Aorta (tissue), 5 donors: ENCODE measurements at regions not wholly inside any gene's neighbourhood (a gene's known extent, or its start where the extent isn't known, plus 50 kb on each side); places are given as distances from the start of the nearest gene placed in this dataset.

ENCODE experiments used
- ATAC-seq: fragments of 200-7000 bp; cut with Tn5 transposase; one replicate; pipeline ENCODE4 v1.9.1; 2022; ENCODE audit warnings: moderate library complexity; ENCODE audit not compliant: low FRiP score
- DNase-seq, 2 donors: peaks; one replicate each; pipeline ENCODE4 v3.0.0-alpha.2; 2020
- H3K27ac ChIP-seq, 2 donors: one replicate each; pipeline ENCODE4 v1.5.1; 2013; ENCODE audit warnings: low read length in 2 of 2, mild to moderate bottlenecking in 2 of 2, moderate library complexity in 2 of 2, control low read depth in 1 of 2, inconsistent platforms in 1 of 2, low read depth in 1 of 2
- H3K27me3 ChIP-seq, 2 donors: one replicate each; pipeline ENCODE4 v1.6.1; 2013; ENCODE audit warnings: control low read depth in 1 of 2, low read length in 1 of 2, mild to moderate bottlenecking in 1 of 2, moderate library complexity in 1 of 2; ENCODE audit not compliant: insufficient read depth in 2 of 2, control insufficient read depth in 1 of 2
- H3K36me3 ChIP-seq, 2 donors: one replicate each; pipeline ENCODE4 v1.6.1; 2013; ENCODE audit warnings: control low read depth in 1 of 2, low read length in 1 of 2, mild to moderate bottlenecking in 1 of 2; ENCODE audit not compliant: insufficient read depth in 2 of 2, control insufficient read depth in 1 of 2
- H3K4me1 ChIP-seq, 2 donors: one replicate each; pipeline ENCODE4 v1.6.1; 2013; ENCODE audit warnings: low read length in 2 of 2, control low read depth in 1 of 2, mild to moderate bottlenecking in 1 of 2, moderate library complexity in 1 of 2; ENCODE audit not compliant: insufficient read depth in 2 of 2, control insufficient read depth in 1 of 2
- H3K4me3 ChIP-seq, 2 donors: one replicate each; pipeline ENCODE4 v1.5.1; 2013; ENCODE audit warnings: low read length in 2 of 2, control low read depth in 1 of 2, mild to moderate bottlenecking in 1 of 2
- H3K9me3 ChIP-seq: one replicate; pipeline ENCODE4 v1.6.1; 2013; ENCODE audit warnings: mild to moderate bottlenecking, low read length; ENCODE audit not compliant: control insufficient read depth
- WGBS, 2 donors: extraction: QIAGEN DNeasy Blood & Tissue Kit; methylation state at CpG; one replicate each; pipeline ENCODE4 v1.1.7; 2013; 5-methylcytosine and 5-hydroxymethylcytosine counted together
- intact Hi-C, 2 donors: fragments of 100-400 bp; cut with DNase I; formaldehyde crosslinking; loops; one replicate each; pipeline versions ENCODE4 v1.14.2 to v1.15.0; 2022
- donor health status: healthy with polysubstance abuse.
- donor health status: Bipolar disorder and iron deficiency.
- donor health status: DM: no; HTN: no; CAD: no.
- donor health status: DM: no; HTN: no; CAD: no.
- donor health status: DM: yes; HTN: yes; CAD: no.

- H3K4me1 ChIP-seq = no peaks in the 10 kb centered on the region
- intact Hi-C loops = no loop called here
- no peak overlapping the region for H3K4me3 ChIP-seq
- no peak overlapping the region for H3K27ac ChIP-seq
- no peaks in the 10 kb centered on the region for H3K36me3 ChIP-seq
- no peaks in the 10 kb centered on the region for H3K9me3 ChIP-seq
- DNase-seq = no peak
- no peak for ATAC-seq
- 31 to 34% methylated on average over 3 of the region's 3 CpGs for WGBS, 2 donors
- H3K27me3 ChIP-seq = no peaks in the 10 kb centered on the region
These were observed 90.6 kb downstream of the ATP6V1G3 start for GRCh38 chr1:198449727-198450433.

DNA sequence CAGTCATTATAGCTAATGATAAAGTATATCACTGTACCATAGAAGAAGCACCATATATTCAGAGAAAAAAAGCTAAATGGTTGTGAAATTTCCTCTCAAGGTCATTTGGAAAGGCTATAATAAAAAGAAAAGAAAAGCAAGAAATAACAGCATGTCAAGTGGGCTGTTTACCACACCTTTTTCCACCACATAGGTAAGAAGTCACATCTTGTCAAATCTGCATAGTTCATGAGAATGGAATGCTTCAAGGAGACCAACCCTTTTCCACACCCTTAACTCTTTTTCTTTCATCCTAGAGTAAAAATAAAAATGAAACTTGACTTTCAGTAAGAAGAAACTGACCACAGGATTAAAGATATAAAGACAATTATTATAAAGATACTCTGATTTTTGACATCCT, 91.2 kb downstream of the ATP6V1G3 start:
- Histone ChIP-seq H3K27me3 (no peaks in the 10 kb centered on the region), H3K27ac (no peak overlapping the region), H3K36me3 (no peaks in the 10 kb centered on the region), H3K4me3 (no peak overlapping the region), H3K9me3 (no peaks in the 10 kb centered on the region), H3K4me1 (no peaks in the 10 kb centered on the region)
- intact Hi-C loops = no loop called here
- ATAC-seq (no peak), DNase-seq (no peak)

GRCh38 chr1:198447468-198447867, 93.0 kb downstream of the ATP6V1G3 start:
- H3K9me3 ChIP-seq = no peaks in the 10 kb centered on the region
- no peaks in the 10 kb centered on the region for H3K27me3 ChIP-seq
- no peak for DNase-seq
- WGBS, 2 donors = 89 to 91% methylated on average over 1 of the region's 1 CpG
- H3K27ac ChIP-seq = no peak overlapping the region
- no peak for ATAC-seq
- H3K4me3 ChIP-seq = no peak overlapping the region
- H3K4me1 ChIP-seq = no peaks in the 10 kb centered on the region
- intact Hi-C loops = no loop called here
- H3K36me3 ChIP-seq = no peaks in the 10 kb centered on the region

DNA sequence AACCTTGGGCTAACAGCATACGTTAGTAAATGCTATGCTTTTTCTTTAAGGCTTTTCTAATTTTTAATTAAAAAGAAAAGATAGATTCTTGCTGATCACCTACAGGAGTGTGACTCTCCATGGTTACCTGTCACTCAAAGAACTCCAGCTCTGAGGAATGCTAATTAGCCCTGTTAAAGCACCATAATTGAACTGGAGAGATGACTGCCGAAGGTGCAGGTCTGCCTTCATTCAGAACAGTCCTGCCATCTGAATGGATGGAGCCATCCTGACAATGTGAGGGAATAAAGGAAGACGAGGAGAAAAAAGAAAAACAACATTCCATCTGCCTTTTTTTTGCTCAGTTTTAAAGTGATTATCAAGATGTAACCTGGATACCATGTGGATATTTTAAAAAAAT, 94.6 kb downstream of the ATP6V1G3 start:
- H3K36me3 ChIP-seq = no peaks in the 10 kb centered on the region
- intact Hi-C loops = no loop called here
- H3K27ac ChIP-seq = no peak overlapping the region
- no peaks in the 10 kb centered on the region for H3K9me3 ChIP-seq
- no peak for ATAC-seq
- H3K4me3 ChIP-seq = no peak overlapping the region
- WGBS, 2 donors = 82 to 85% methylated on average over 3 of the region's 3 CpGs
- no peaks in the 10 kb centered on the region for H3K27me3 ChIP-seq
- no peak for DNase-seq
- H3K4me1 ChIP-seq = no peaks in the 10 kb centered on the region

- 11 to 19% methylated on average over 1 of the region's 1 CpG for WGBS, 2 donors
- intact Hi-C loops = no loop called here
- H3K27me3 ChIP-seq = no peaks in the 10 kb centered on the region
- no peaks in the 10 kb centered on the region for H3K36me3 ChIP-seq
- DNase-seq (no peak), ATAC-seq (no peak)
- H3K4me3 ChIP-seq = no peak overlapping the region
- no peaks in the 10 kb centered on the region for H3K9me3 ChIP-seq
- no peaks in the 10 kb centered on the region for H3K4me1 ChIP-seq
- no peak overlapping the region for H3K27ac ChIP-seq
These were observed 95.7 kb downstream of the ATP6V1G3 start for GRCh38 chr1:198444792-198445191.

DNA sequence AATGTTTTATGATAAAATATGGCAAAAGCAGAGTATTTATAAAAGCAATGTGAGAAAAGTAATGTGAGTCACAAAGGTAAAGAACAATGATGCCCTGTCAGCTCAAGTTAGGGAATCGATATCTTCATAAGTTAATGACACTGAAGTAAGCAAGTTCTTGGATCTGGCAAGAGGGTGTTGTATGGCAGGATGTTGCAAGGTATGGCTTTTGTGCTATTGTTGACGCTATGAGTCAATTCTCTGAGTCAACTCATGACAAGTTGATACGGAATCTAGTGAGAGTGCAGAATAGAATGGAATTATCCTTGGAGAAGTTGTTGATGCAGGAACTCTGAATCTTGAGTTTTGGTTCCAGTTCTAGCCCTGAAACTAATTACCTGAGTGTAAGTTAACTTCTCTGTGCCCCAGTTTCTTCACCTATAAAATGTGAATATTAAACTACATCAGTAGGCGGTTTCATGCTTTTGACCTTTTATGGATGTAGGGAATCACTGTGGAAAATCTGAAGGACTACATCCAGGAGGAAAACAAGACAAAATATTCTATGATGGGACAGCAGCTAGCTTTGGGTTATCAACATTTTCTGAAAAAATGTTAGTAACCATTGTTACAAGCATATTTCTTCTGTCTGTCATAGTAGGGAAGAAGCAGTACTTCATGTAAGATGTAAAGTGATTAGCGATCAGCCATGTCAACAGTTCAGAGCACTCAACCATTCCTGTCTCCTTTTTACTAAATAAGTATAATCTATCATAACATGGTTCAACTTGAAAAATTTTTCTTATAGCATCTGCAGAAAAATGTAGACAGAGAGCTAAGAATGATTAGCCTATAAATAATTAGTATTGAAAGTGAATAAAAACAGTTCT, 96.9 kb downstream of the ATP6V1G3 start:
- no peak for DNase-seq
- intact Hi-C loops = no loop called here
- no peak overlapping the region for H3K27ac ChIP-seq
- no peaks in the 10 kb centered on the region for H3K9me3 ChIP-seq
- H3K27me3 ChIP-seq = no peaks in the 10 kb centered on the region
- no peak overlapping the region for H3K4me3 ChIP-seq
- 87 to 91% methylated on average over 5 of the region's 5 CpGs for WGBS, 2 donors
- H3K36me3 ChIP-seq = no peaks in the 10 kb centered on the region
- no peaks in the 10 kb centered on the region for H3K4me1 ChIP-seq
- ATAC-seq = no peak

- H3K27me3 ChIP-seq = no peaks in the 10 kb centered on the region
- DNase-seq = no peak
- H3K36me3 ChIP-seq = no peaks in the 10 kb centered on the region
- no peak overlapping the region for H3K4me3 ChIP-seq
- H3K9me3 ChIP-seq = no peaks in the 10 kb centered on the region
- H3K4me1 ChIP-seq = no peaks in the 10 kb centered on the region
- no peak overlapping the region for H3K27ac ChIP-seq
- intact Hi-C loops = no loop called here
- 54 to 61% methylated on average over 6 of the region's 6 CpGs for WGBS, 2 donors
- no peak for ATAC-seq
These were observed 99.6 kb downstream of the ATP6V1G3 start for GRCh38 chr1:198440842-198441241.

DNA sequence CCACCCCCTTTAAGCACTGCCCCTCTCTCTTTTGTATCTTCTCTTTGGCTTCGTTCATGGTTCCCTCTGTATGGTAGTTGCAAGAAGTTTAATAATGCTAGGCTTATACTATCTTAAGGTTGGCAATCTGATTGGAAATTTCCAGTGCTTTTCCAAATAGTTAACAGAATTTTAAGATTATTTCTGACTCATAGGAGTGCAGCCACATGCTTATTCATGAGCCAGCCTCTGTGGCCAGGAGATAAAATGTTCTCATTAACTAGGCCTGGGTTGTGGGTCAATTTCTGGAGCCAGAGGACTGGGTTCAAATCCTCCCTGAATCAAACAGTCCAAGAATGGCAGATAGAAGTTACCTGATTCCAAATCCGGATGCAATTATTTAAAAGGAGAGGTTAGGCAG, 103.1 kb downstream of the ATP6V1G3 start:
- Histone ChIP-seq H3K27ac (no peak overlapping the region), H3K27me3 (no peaks in the 10 kb centered on the region), H3K4me1 (no peaks in the 10 kb centered on the region), H3K36me3 (no peaks in the 10 kb centered on the region), H3K9me3 (no peaks in the 10 kb centered on the region), H3K4me3 (no peak overlapping the region)
- no peak for DNase-seq
- intact Hi-C loops = no loop called here
- peak; percentile 38 for ATAC-seq
- WGBS, 2 donors = 54 to 56% methylated on average over 2 of the region's 2 CpGs

GRCh38 chr1:198436276-198436675, 104.2 kb downstream of the ATP6V1G3 start:
- no peaks in the 10 kb centered on the region for H3K36me3 ChIP-seq
- ATAC-seq = no peak
- intact Hi-C loops = no loop called here
- no peak overlapping the region for H3K4me3 ChIP-seq
- H3K27me3 ChIP-seq = no peaks in the 10 kb centered on the region
- no peak overlapping the region for H3K27ac ChIP-seq
- H3K9me3 ChIP-seq = no peaks in the 10 kb centered on the region
- no peaks in the 10 kb centered on the region for H3K4me1 ChIP-seq
- no peak for DNase-seq
